GM12891 (cell line): ENCODE measurements at regions not wholly inside any gene's neighbourhood (a gene's known extent, or its start where the extent isn't known, plus 50 kb on each side); places are given as distances from the start of the nearest gene placed in this dataset.

Experiments used
- DNase-seq: peaks from one replicate; pipeline ENCODE4 v3.0.0; 2011; ENCODE audit warnings: low spot score; ENCODE audit not compliant: insufficient read length
- FAIRE-seq: peaks from 2 replicates; lab custom pipeline; 2011; peaks lifted over from hg19 to GRCh38; lab: Jason Lieb, UNC
- PAX5 ChIP-seq: IDR thresholded peaks from 2 replicates; pipeline ENCODE4 v1.6.1; 2011; ENCODE audit warnings: low read length, moderate library complexity, mild to moderate bottlenecking; ENCODE audit not compliant: insufficient read depth, severe bottlenecking
- POLR2A ChIP-seq: IDR thresholded peaks from 2 replicates; pipeline ENCODE4 v1.6.1; 2011; ENCODE audit warnings: low read depth, low read length, control low read depth
- POLR2AphosphoS5 ChIP-seq: IDR thresholded peaks from 2 replicates; pipeline ENCODE4 v1.6.1; 2011; ENCODE audit warnings: low read depth, low read length, control low read depth
- POU2F2 ChIP-seq: IDR thresholded peaks from 2 replicates; pipeline ENCODE4 v1.6.1; 2011; ENCODE audit warnings: low read depth, mild to moderate bottlenecking, control low read depth, low read length, moderate library complexity
- SPI1 ChIP-seq: IDR thresholded peaks from 2 replicates; pipeline ENCODE4 v1.6.1; 2011; ENCODE audit warnings: low read depth, low read length, control low read depth
- TAF1 ChIP-seq: IDR thresholded peaks from 2 replicates; pipeline ENCODE4 v1.6.1; 2011; ENCODE audit warnings: low read depth, low read length, control low read depth

DNA sequence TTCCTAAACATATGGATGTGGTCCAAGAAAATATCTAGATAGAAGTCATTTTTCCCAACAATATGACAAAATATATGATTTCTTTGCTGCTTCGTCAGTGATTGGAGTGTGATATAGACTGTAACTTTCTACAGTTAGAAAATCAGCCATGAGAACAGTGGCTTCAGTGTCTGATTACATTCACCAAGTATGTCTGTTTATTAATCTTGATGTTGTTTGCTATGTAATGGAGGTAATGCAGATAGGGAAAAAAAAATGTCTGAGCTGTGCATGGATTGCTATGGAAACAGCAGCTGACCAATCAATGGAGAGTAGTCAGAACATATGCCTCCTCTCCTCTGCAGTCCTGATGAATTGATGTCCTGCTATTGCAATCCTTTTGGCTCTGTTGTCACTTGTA, 72.3 kb upstream of the GAP43 start:
- DNase-seq (no peak), FAIRE-seq (no peak)
- no peak for TF ChIP-seq SPI1
- TF ChIP-seq POLR2A, result no peak
- no peak for TF ChIP-seq POU2F2
- no peak for TF ChIP-seq PAX5
- no peak for TF ChIP-seq POLR2AphosphoS5
- TF ChIP-seq TAF1, result no peak

DNA sequence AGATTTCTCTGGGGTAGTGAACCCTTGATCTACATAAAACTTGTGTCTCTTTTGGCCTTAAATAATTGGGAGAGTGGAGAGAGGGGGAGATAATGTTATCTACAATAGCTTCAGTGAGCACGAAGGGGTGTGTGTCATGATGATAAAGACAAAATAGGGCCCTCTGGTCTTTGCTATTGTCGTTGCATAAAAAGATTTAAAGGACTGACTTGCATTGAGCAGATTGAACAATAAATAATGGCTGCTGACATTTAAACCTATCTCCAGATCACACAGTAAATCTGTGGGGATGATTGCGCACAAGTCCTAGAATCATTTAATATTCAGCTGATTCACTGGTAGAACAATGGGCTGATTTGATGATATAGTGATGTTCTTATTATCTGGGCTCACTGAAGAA, 71.3 kb upstream of the GAP43 start:
- FAIRE-seq, result no peak
- no peak for DNase-seq
- TF ChIP-seq POU2F2 (no peak), POLR2A (no peak), TAF1 (no peak), POLR2AphosphoS5 (no peak), SPI1 (no peak), PAX5 (no peak)

DNA sequence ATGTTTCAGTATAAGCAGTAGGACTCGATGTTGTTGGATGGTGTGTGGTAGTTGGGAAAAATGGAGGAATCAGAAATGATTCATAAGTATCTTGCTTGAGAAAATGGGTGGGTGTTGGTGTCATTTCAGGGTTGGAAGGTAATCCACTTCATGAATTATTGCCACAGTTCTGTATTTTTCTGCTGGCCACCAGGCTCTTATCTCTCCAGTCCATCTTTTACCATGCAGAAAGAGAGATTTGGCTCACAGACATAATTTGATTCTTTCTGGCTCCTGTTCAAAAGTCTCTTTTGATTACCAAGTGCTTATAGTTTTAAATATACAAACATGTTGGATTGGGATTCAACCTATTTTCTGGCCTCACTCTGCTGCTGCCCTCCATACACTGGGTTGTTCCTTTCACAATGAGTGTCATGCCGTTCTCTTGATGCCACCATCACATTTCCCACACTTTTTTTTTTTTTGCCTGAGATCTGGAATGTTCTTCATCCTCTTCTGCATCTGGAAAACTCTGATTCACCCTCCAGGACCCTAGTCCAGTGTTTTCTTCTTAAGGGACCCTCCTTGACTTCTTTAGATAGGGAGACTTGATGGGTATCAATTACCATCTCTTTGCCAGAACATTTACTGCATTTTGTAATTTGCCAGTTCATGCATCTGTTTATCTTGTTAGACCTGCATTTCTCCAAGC, 69.4 kb upstream of the GAP43 start:
- DNase-seq (no peak), FAIRE-seq (no peak)
- TF ChIP-seq POLR2AphosphoS5, result no peak
- no peak for TF ChIP-seq POU2F2

DNA sequence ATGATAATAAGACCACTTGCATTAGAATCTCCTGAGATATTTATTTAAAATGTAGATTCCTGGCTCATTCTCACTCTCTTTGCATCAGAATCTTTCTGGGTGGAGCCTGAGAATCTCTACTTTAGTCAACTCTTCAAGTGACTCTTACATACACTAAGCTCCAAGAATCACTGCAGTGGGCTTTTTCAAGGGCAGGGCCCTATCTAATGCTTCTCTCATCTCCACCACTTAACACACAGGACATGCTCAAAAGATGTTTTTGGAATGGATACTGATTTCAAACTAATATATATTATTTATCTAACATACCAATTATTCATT, 68.9 kb upstream of the GAP43 start:
- FAIRE-seq (no peak), DNase-seq (no peak)
- TF ChIP-seq PAX5 (no peak), POLR2AphosphoS5 (no peak)

DNA sequence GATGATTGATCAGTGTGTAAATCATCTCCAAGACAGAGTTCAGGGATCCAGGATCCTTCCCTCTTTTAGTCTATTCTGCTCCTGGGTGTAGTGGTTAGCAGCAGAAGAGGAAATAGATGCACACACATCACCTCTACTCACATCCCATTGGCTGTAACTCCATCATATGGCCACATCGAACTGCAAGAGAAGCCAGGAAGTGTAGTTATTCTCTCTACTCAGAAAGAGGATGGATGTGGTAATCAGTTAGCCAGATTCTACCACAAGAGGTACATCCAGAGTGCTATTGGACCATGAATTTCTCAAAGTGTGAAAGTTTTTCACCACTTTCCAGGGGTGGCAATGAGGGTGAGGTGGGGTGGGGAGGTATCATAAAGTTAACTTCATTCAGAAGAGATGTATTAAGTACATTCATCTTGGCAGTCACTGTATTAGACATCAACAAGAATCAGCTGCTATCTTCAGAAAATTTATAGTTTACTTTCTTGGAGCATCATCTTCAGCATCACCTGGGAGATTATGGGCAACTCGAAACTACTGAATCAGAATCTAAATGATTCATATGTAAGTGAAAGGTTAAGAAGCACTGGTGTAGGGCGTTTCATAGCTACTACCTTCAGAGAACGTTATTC, 60.6 kb upstream of the GAP43 start:
- TF ChIP-seq POLR2AphosphoS5, result no peak
- TF ChIP-seq TAF1, result no peak
- TF ChIP-seq POLR2A, result no peak
- no peak for TF ChIP-seq SPI1
- no peak for TF ChIP-seq PAX5
- TF ChIP-seq POU2F2, result no peak
- DNase-seq, result no peak
- no peak for FAIRE-seq

DNA sequence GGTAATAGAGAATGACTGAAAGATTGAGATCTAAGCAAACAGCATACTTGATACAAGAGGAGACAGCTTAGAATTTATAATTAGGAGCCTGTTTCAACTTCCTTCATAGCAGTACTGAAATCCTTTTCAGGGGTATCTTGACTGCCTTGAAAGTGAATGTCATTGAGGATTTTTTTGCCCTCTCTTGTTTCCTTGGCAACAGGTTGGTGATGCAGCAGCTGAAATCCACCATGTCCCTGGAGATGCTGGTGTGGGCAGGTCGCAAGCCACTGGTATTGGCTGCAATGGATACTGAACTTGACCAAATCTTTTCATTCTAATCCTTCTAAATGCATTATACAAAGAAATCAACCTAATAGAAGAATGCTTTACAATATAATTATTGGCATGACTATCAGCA, 59.3 kb upstream of the GAP43 start:
- TF ChIP-seq SPI1 (no peak), POU2F2 (no peak), POLR2AphosphoS5 (no peak), TAF1 (no peak), POLR2A (no peak), PAX5 (no peak)
- FAIRE-seq (no peak), DNase-seq (no peak)

DNA sequence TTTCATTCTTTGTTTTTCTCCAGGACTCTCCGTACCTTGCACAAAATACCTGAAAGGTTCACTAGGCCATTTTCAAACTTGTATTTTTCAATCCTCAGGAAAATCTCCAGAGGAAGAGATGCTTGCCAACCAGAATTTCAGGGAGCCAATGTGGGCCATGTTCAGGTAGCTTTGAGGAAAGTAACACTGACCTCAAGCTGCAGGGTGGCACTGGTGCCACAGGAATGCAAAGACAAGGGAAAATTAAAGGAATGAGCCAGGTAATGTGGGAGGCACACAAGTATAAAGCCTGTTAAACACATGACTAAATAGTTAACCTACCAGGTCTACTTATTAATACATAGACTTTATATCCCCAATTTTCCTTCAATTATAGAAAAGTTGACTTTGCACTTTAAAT, 51.9 kb upstream of the GAP43 start:
- no peak for DNase-seq
- no peak for TF ChIP-seq POU2F2
- TF ChIP-seq TAF1, result no peak
- TF ChIP-seq SPI1, result no peak
- no peak for TF ChIP-seq POLR2A
- TF ChIP-seq POLR2AphosphoS5, result no peak
- no peak for TF ChIP-seq PAX5
- no peak for FAIRE-seq
